ENCODE measurements at regions not wholly inside any gene's neighbourhood (a gene's known extent, or its start where the extent isn't known, plus 50 kb on each side); places are given as distances from the start of the nearest gene placed in this dataset.

- DNase-seq = no peak
Observed at GRCh38 chr2:83744855-83745254, 714.2 kb downstream of the SUCLG1 start.

- DNase-seq = no peak
Observed at GRCh38 chr2:83742117-83742782, 716.8 kb downstream of the SUCLG1 start.

GRCh38 chr2:83730223-83730622 lies 728.9 kb downstream of the SUCLG1 start:
- DNase-seq = no peak

- DNase-seq = no peak
Observed at GRCh38 chr2:83725735-83726134, 733.3 kb downstream of the SUCLG1 start.

GRCh38 chr2:83705146-83705545 lies 753.9 kb downstream of the SUCLG1 start:
- no peak for DNase-seq

- no peak for DNase-seq
Observed at GRCh38 chr2:83703598-83703997, 755.5 kb downstream of the SUCLG1 start.

GRCh38 chr2:83696838-83697237 lies 762.2 kb downstream of the SUCLG1 start:
- no peak for DNase-seq

GRCh38 chr2:83695530-83695929 lies 763.5 kb downstream of the SUCLG1 start:
- DNase-seq = no peak

- DNase-seq = no peak
Observed at GRCh38 chr2:83695037-83695436, 764.0 kb downstream of the SUCLG1 start.

GRCh38 chr2:83689402-83689801 lies 769.7 kb downstream of the SUCLG1 start:
- no peak for DNase-seq

- no peak for DNase-seq
Observed at GRCh38 chr2:83686863-83687262, 772.2 kb downstream of the SUCLG1 start.

- DNase-seq = no peak
Observed at GRCh38 chr2:83674050-83674449, 785.0 kb downstream of the SUCLG1 start.

- DNase-seq = no peak
Observed at GRCh38 chr2:83665894-83666293, 793.2 kb downstream of the SUCLG1 start.

- DNase-seq = no peak
Observed at GRCh38 chr2:83665154-83665553, 793.9 kb downstream of the SUCLG1 start.

GRCh38 chr2:83661711-83662110 lies 797.4 kb downstream of the SUCLG1 start:
- DNase-seq = no peak

- no peak for DNase-seq
Observed at GRCh38 chr2:83654091-83654611, 804.9 kb downstream of the SUCLG1 start.

GRCh38 chr2:83650898-83651297 lies 808.2 kb downstream of the SUCLG1 start:
- no peak for DNase-seq

GRCh38 chr2:83650161-83650560 lies 808.9 kb downstream of the SUCLG1 start:
- DNase-seq = no peak

GRCh38 chr2:83640506-83640905 lies 818.6 kb downstream of the SUCLG1 start:
- DNase-seq = no peak

- DNase-seq = no peak
Observed at GRCh38 chr2:83633423-83633822, 825.7 kb downstream of the SUCLG1 start.

GRCh38 chr2:83630351-83630750 lies 828.7 kb downstream of the SUCLG1 start:
- no peak for DNase-seq

- no peak for DNase-seq
Observed at GRCh38 chr2:83615511-83615910, 843.6 kb downstream of the SUCLG1 start.

- no peak for DNase-seq
Observed at GRCh38 chr2:83613178-83613577, 845.9 kb downstream of the SUCLG1 start.

GRCh38 chr2:83602753-83603152 lies 856.3 kb downstream of the SUCLG1 start:
- DNase-seq = no peak

GRCh38 chr2:83596592-83597282 lies 862.3 kb downstream of the SUCLG1 start:
- no peak for DNase-seq
